RWPE2 (cell line): ENCODE measurements at regions not wholly inside any gene's neighbourhood (a gene's known extent, or its start where the extent isn't known, plus 50 kb on each side); places are given as distances from the start of the nearest gene placed in this dataset.

Source experiments
- ATAC-seq: fragments of 200-7000 bp; cut with Tn5 transposase; 3 replicates; pipeline ENCODE4 v1.9.1; 2021; ENCODE audit warnings: low read depth
- DNase-seq: peaks from one replicate; pipeline ENCODE4 v3.0.0-alpha.2; 2020; ENCODE audit warnings: low spot score
- H3K27ac ChIP-seq: fragments of 450-650 bp; 2 replicates; pipeline ENCODE4 v1.5.1; 2017; ENCODE audit warnings: mild to moderate bottlenecking; ENCODE audit not compliant: poor library complexity, severe bottlenecking
- H3K27me3 ChIP-seq: fragments of 250-450 bp; sonication (Bioruptor Pico); 2 replicates; pipeline ENCODE4 v1.5.1; 2021; ENCODE audit warnings: mild to moderate bottlenecking, moderate library complexity; ENCODE audit not compliant: insufficient read depth, poor library complexity, severe bottlenecking
- H3K36me3 ChIP-seq: fragments of 250-450 bp; sonication (Bioruptor Pico); 2 replicates; pipeline ENCODE4 v1.5.1; 2020; ENCODE audit warnings: low read depth, mild to moderate bottlenecking, moderate library complexity
- H3K4me1 ChIP-seq: fragments of 250-450 bp; sonication (Bioruptor Pico); 2 replicates; pipeline ENCODE4 v1.5.1; 2021; ENCODE audit warnings: mild to moderate bottlenecking, moderate library complexity; ENCODE audit not compliant: insufficient read depth, poor library complexity, severe bottlenecking
- H3K4me3 ChIP-seq: fragments of 250-450 bp; sonication (Bioruptor Pico); 2 replicates; pipeline ENCODE4 v1.5.1; 2021; ENCODE audit warnings: mild to moderate bottlenecking, moderate library complexity; ENCODE audit not compliant: severe bottlenecking
- H3K9me3 ChIP-seq: fragments of 250-450 bp; sonication (Bioruptor Pico); 2 replicates; pipeline ENCODE4 v1.5.1; 2021; ENCODE audit warnings: mild to moderate bottlenecking, moderate library complexity; ENCODE audit not compliant: severe bottlenecking
- CTCF ChIP-seq: fragments of 450-650 bp; IDR thresholded peaks from one replicate; pipeline ENCODE4 v1.5.1; 2017; ENCODE audit warnings: mild to moderate bottlenecking, moderate library complexity; ENCODE audit not compliant: poor library complexity, severe bottlenecking

GRCh38 chr6:164294047-164294784 lies 879.7 kb downstream of the QKI start:
- no peak for TF ChIP-seq CTCF

GRCh38 chr6:164291224-164291623 lies 876.7 kb downstream of the QKI start:
- ATAC-seq (no peak), DNase-seq (no peak)
- no peaks in the 10 kb centered on the region for H3K36me3 ChIP-seq
- H3K4me3 ChIP-seq, result no peak overlapping the region
- H3K9me3 ChIP-seq, result no peaks in the 10 kb centered on the region
- TF ChIP-seq CTCF, result no peak
- H3K27me3 ChIP-seq, result no peaks in the 10 kb centered on the region
- H3K4me1 ChIP-seq, result no peaks in the 10 kb centered on the region
- no peak overlapping the region for H3K27ac ChIP-seq

More at GRCh38 chr6:164294047-164294784, 879.7 kb downstream of the QKI start:
- H3K27me3 ChIP-seq, result no peaks in the 10 kb centered on the region
- DNase-seq (no peak), ATAC-seq (no peak)
- no peaks in the 10 kb centered on the region for H3K36me3 ChIP-seq
- no peak overlapping the region for H3K27ac ChIP-seq
- H3K4me3 ChIP-seq, result no peak overlapping the region
- no peaks in the 10 kb centered on the region for H3K9me3 ChIP-seq
- H3K4me1 ChIP-seq, result no peaks in the 10 kb centered on the region

- Histone ChIP-seq H3K27me3 (no peaks in the 10 kb centered on the region), H3K9me3 (no peaks in the 10 kb centered on the region), H3K27ac (no peak overlapping the region), H3K4me1 (no peaks in the 10 kb centered on the region), H3K4me3 (no peak overlapping the region), H3K36me3 (no peaks in the 10 kb centered on the region)
- ATAC-seq (no peak), DNase-seq (no peak)
- no peak for TF ChIP-seq CTCF
Observed at GRCh38 chr6:164290101-164290500, 875.6 kb downstream of the QKI start.

- H3K36me3 ChIP-seq, result no peaks in the 10 kb centered on the region
- no peak overlapping the region for H3K27ac ChIP-seq
- H3K4me1 ChIP-seq, result no peaks in the 10 kb centered on the region
- ATAC-seq (no peak), DNase-seq (no peak)
- H3K9me3 ChIP-seq, result no peaks in the 10 kb centered on the region
- no peak overlapping the region for H3K4me3 ChIP-seq
- no peak for TF ChIP-seq CTCF
- H3K27me3 ChIP-seq, result no peaks in the 10 kb centered on the region
Observed at GRCh38 chr6:164286011-164286410, 871.5 kb downstream of the QKI start.

- H3K4me1 ChIP-seq, result no peaks in the 10 kb centered on the region
- no peaks in the 10 kb centered on the region for H3K9me3 ChIP-seq
- H3K27ac ChIP-seq, result no peak overlapping the region
- H3K36me3 ChIP-seq, result no peaks in the 10 kb centered on the region
- no peaks in the 10 kb centered on the region for H3K27me3 ChIP-seq
- DNase-seq (no peak), ATAC-seq (no peak)
- H3K4me3 ChIP-seq, result no peak overlapping the region
- no peak for TF ChIP-seq CTCF
Observed at GRCh38 chr6:164283574-164283973, 869.1 kb downstream of the QKI start.
